Uterus (tissue), 2 donors: ENCODE measurements at regions not wholly inside any gene's neighbourhood (a gene's known extent, or its start where the extent isn't known, plus 50 kb on each side); places are given as distances from the start of the nearest gene placed in this dataset.

ENCODE experiments used
- CTCF ChIP-seq, 4 experiments: fragments of 200-600 bp in 2 of 4; fragments of 450-650 bp in 2 of 4; sonication (generic) in 2 of 4; IDR thresholded peaks; one replicate each; pipeline ENCODE4 v1.5.1; 2016 to 2019; ENCODE audit warnings: antibody characterized with exemption in 4 of 4, mild to moderate bottlenecking in 2 of 4, moderate library complexity in 1 of 4
- POLR2A ChIP-seq, 2 donors: fragments of 450-650 bp; IDR thresholded peaks; one replicate each; pipeline ENCODE4 v1.6.1; 2016; ENCODE audit warnings: antibody characterized with exemption in 2 of 2, mild to moderate bottlenecking in 1 of 2, moderate library complexity in 1 of 2

DNA sequence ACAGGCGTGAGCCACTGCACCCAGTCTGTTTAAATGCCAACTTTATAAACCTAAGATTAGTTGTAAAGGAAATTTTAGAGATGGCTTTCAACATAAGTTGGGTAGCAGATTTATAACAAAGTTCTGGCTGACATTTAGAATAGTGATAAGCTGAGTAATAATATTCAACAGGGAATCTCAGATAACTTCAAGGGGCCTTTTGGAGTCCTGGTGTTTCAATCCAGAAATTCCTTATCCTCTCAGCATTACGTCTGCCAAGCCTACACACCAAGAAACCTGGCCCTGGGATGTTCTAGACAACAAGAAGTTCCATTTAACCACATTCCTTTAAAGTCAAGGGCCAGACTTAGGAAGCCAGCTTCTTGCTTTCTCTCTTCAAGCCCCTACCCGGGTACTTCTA is 59.5 kb upstream of the DYRK2 start:
- TF ChIP-seq CTCF (IDR thresholded peaks at IDR 0.05) (no peak), POLR2A (IDR thresholded peaks at IDR 0.05) (no peak)
